HG03139 (cell line): ENCODE measurements at regions not wholly inside any gene's neighbourhood (a gene's known extent, or its start where the extent isn't known, plus 50 kb on each side); places are given as distances from the start of the nearest gene placed in this dataset.
"Not testable (repeated sequence)": the region's sequence is repeated elsewhere in the genome, so short reads cannot be mapped to it uniquely, and the experiment has no call there.

Experiments used
- ATAC-seq: cut with Tn5 transposase; IDR thresholded peaks from one replicate; pipeline ENCODE4 v1.9.1; 2021; ENCODE audit not compliant: unreplicated experiment

GRCh38 chr20:17873410-17874270 is 95.0 kb downstream of the SNX5 start:
- no peak for ATAC-seq

- no peak for ATAC-seq
These were observed 95.6 kb downstream of the SNX5 start for GRCh38 chr20:17872959-17873358.

DNA sequence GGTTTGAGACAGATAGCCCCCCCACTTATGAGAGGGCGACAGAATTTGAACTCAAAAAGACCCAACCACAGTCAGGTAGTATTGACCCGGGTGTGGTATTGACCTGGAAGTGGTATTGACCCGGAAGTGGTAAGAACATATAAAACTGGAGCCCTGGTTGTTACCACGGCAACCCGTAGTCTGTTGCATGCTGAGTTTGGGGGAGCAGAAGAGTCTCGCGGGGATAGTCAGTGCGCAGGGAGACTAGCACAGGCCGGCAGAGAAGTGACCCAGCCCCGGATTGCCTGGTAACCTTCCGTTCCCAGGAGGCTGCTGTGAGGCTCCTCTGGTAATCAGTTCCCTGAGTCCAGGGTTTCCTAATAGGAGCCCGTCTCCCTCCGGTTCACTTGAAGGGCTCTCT is 96.2 kb downstream of the SNX5 start:
- no peak for ATAC-seq

- no peak for ATAC-seq
These were observed 96.7 kb downstream of the SNX5 start for GRCh38 chr20:17871886-17872285.

DNA sequence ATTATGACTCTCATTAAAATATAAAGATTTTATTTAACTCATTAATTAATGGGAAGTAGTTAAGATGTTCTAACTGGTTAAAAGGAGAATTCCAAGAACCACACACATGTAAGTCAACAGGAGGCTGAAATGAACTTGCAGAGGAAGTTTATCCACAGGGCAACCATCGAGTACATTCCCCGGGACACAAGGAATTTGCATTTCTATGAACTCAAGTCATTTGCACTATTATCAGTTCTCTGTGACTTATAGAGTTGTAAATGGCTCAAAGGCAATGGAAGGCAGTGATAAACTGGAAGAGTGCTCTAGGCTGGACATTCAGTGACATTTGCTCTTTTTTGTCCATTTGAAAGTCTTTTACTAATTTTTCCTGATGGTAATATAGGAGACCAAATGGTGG is 97.4 kb downstream of the SNX5 start:
- no peak for ATAC-seq

DNA sequence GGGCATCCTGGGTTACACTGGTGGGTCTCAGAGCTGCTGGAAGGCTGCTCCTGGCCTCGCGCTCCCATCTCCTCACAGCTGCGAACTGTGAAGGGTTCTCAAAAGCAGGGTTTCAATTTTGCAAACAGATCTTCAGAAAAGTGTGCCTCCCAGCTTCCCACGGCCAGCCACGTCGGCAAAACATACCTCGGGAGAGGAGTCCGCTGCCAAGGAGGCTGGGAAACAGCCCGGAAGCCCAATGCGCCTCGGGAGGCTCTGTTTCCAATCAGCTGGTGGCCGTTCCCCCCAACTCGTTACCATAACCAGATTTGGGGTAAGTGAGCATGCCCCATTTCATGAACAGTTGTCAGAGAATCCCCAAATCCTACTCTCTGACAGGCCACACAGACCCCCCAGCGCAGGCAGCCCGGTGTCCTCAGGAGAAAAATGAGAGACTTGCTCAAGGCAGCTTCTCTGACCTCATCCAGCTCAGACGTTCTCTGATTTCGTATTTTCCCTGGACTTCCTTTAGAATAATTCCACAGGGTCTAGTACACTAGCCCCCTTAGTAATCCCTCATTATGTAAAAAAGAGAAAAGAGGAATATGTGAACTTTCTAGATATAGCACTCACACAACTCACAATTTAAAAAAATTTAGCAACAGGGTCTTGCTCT is 98.4 kb downstream of the SNX5 start:
- ATAC-seq, result no peak

DNA sequence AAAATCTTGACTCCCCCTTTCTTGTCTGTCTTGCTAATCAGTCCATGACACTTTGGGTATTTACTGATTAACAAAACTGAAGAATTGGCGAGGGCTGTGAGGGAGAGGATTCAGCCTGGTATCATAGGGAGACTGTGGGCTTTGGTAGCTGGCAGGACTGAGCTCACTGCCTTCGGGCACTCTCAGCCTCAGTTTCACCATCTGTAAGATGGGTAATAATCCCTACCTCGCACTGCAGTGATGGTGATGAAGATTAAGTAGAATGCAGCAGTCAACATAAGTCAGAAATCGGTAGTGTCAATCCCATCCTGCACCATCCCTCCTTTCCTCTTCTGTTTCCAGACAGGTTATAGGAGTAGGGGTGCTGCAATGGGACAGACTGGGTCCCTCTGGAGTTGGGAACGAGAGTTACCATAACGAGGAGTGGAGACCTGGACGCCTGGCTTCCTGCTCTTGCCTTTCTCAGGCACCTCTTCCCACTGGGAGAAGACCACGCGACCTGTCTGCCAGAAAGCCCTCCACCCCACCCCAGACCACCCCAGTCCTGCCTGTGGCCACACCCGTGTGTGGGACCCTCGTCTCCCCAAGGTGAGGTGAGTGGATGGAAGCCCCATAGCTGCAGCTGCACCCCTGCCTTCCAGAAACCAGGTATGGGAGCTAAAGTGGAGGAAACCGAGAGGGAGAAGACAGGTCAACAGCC is 99.1 kb downstream of the SNX5 start:
- ATAC-seq, result no peak

GRCh38 chr20:17868700-17869231 is 99.8 kb downstream of the SNX5 start:
- ATAC-seq, result no peak

GRCh38 chr20:17868151-17868550 is 100.4 kb downstream of the SNX5 start:
- no peak for ATAC-seq

DNA sequence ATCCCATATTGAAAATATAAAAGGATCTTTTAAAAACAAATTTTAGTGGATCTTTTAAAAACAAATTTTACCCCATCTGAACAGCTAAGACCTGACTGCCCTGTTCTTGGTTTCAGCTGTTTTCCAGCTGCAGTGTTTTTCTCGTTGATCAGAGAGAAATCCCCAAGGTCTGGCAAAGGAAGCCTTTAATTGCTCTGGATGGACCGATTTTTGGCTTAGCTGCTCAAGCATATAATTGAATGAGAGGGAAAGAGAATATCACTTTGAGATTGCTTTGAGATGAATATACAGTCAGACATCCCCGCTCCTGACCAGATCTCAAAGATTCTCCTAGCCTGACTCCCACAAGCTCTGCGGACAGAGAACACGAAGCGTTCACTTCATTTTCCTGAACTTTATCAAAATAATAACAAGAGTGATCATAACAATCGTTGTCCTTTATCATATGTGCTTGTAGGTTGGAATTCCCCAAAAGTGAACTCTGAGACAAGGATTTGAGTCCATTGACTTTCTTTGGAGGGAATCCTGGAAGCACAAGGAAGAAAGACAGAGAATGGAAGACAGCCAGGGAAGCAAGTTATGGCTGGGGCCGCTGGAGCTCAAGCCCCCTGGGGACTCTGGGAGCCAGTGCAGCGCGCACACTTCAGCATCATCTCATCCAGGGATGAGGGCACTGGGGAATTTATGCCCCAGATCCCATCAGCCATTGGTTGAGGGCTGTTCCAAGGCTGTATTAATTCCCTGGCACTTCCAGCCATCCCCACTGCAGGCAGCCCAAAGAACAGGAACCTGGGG is 101.3 kb downstream of the SNX5 start:
- ATAC-seq, result no peak

GRCh38 chr20:17866234-17867001 is 102.2 kb downstream of the SNX5 start:
- no peak for ATAC-seq

DNA sequence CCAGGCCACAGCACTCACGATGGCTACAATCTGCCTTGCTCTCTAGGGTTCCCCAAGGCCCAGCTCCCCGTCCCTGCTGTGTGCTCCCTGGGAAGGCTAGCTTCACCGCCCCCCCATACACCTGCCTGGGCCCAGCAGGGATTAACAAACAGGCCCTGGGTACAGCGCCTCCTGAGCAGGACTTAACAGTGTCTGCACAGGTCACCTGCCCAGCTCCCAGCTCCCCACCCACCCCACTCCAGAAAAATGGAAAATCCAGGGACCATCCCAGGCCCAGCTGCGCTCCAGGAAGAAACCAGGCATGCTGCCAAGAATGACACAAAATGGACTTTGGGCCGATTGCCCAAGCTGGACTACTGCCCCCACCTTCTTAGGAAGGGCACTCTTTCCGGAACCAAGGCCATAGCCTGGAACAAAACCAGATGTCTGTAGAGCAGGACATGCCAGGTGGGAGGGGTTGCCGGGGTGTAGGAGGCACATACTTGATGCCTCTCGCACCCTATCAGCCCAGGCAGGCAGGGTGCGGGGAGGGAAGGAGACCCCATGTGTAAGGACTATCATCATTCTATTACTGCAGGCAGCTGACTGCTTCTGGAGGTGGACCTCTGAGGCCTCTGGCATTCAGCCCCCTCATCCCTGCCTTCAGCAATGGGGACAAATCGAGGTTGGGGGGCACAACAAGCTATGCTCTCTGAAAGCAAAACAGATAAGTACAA is 104.9 kb downstream of the SNX5 start:
- no peak for ATAC-seq

DNA sequence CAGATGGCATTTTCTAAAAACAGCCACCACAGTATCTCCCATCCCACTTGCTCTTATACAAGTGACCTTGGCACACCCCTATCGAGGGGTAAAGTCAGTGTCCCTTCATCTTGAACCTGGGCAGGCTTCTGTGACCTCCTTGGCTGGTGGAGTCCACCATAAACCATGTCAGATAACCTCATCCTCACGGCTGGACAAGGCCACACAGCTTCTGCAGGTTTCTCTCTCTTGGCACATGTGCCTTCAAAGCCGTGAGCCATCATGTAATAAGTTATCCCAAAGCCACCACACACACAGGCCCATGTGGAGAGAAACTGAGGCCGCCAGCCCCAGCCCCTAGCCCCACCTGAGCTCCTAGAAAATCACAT is 105.4 kb downstream of the SNX5 start:
- ATAC-seq, result no peak

GRCh38 chr20:17862171-17862570 is 106.4 kb downstream of the SNX5 start:
- no peak for ATAC-seq

- ATAC-seq, result not testable (repeated sequence)
These were observed 107.0 kb downstream of the SNX5 start for GRCh38 chr20:17861620-17862019.

- no peak for ATAC-seq
These were observed 108.0 kb downstream of the SNX5 start for GRCh38 chr20:17860301-17861197.

DNA sequence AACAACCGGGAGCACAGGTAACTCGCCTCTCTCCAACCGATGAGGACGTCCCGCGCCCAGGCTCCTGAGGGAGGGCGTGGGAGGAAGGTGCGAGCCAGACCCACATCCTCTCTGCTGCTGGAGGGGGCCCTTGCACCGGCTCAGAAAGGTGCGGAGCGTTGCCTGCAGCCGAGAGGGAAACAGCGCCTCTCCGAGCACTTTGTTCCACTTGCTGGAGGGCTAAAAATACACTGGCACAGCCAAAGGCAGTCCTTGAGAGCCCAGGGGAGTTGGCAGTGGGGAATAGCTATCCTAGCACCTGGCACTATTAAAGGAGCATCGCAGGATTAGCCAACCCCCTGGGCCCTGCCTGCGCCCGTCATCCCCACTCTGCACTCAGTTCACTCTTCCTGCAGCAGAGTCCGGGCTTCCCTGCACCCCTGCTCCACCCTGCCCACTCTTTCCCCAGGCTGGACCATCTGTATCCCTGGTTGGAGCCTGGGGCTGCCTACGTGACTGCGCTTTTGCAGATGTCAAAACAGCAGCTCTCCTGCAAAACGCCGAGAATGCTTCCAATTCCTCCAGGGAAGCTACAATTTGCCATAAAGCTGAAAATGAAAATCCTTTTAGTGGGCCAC is 108.9 kb downstream of the SNX5 start:
- ATAC-seq, result peak; percentile 36

- peak; percentile 42 for ATAC-seq
These were observed 109.5 kb downstream of the SNX5 start for GRCh38 chr20:17859002-17859615.
